GM18519 (cell line): ENCODE measurements at regions not wholly inside any gene's neighbourhood (a gene's known extent, or its start where the extent isn't known, plus 50 kb on each side); places are given as distances from the start of the nearest gene placed in this dataset.
A peak's percentile ranks its signal among the peaks of the same experiment; 100 is the strongest.

Experiments
- ATAC-seq: cut with Tn5 transposase; IDR thresholded peaks from one replicate; pipeline ENCODE4 v1.9.1; 2021; ENCODE audit warnings: mild to moderate bottlenecking, moderate library complexity; ENCODE audit not compliant: unreplicated experiment, low FRiP score

- ATAC-seq = no peak
Observed at GRCh38 chr9:12448246-12448645, 244.9 kb upstream of the TYRP1 start.

- ATAC-seq = no peak
Observed at GRCh38 chr9:12457237-12457636, 235.9 kb upstream of the TYRP1 start.

GRCh38 chr9:12461763-12462460 is 231.3 kb upstream of the TYRP1 start:
- ATAC-seq = no peak

- ATAC-seq = no peak
Observed at GRCh38 chr9:12462861-12463260, 230.3 kb upstream of the TYRP1 start.

- ATAC-seq = no peak
Observed at GRCh38 chr9:12463641-12464040, 229.5 kb upstream of the TYRP1 start.

GRCh38 chr9:12464400-12464799 is 228.8 kb upstream of the TYRP1 start:
- no peak for ATAC-seq

- ATAC-seq = peak; percentile 58
Observed at GRCh38 chr9:12464910-12465512, 228.2 kb upstream of the TYRP1 start.

- no peak for ATAC-seq
Observed at GRCh38 chr9:12469084-12469483, 224.1 kb upstream of the TYRP1 start.

GRCh38 chr9:12494411-12494810 is 198.8 kb upstream of the TYRP1 start:
- ATAC-seq = no peak

GRCh38 chr9:12497790-12498189 is 195.4 kb upstream of the TYRP1 start:
- no peak for ATAC-seq

GRCh38 chr9:12502520-12502919 is 190.7 kb upstream of the TYRP1 start:
- no peak for ATAC-seq

- no peak for ATAC-seq
Observed at GRCh38 chr9:12503606-12504122, 189.5 kb upstream of the TYRP1 start.

GRCh38 chr9:12510551-12510950 is 182.6 kb upstream of the TYRP1 start:
- ATAC-seq = no peak

- no peak for ATAC-seq
Observed at GRCh38 chr9:12511726-12512125, 181.5 kb upstream of the TYRP1 start.

GRCh38 chr9:12516031-12516430 is 177.2 kb upstream of the TYRP1 start:
- ATAC-seq = no peak

- ATAC-seq = no peak
Observed at GRCh38 chr9:12516573-12516972, 176.6 kb upstream of the TYRP1 start.

GRCh38 chr9:12538842-12539579 is 154.2 kb upstream of the TYRP1 start:
- no peak for ATAC-seq

- ATAC-seq = no peak
Observed at GRCh38 chr9:12539580-12539975, 153.6 kb upstream of the TYRP1 start.

GRCh38 chr9:12544700-12545099 is 148.5 kb upstream of the TYRP1 start:
- no peak for ATAC-seq

GRCh38 chr9:12554636-12555035 is 138.5 kb upstream of the TYRP1 start:
- no peak for ATAC-seq

GRCh38 chr9:12566404-12567090 is 126.6 kb upstream of the TYRP1 start:
- no peak for ATAC-seq
